HG02885 (cell line): ENCODE measurements at regions not wholly inside any gene's neighbourhood (a gene's known extent, or its start where the extent isn't known, plus 50 kb on each side); places are given as distances from the start of the nearest gene placed in this dataset.

Source experiments
- ATAC-seq: cut with Tn5 transposase; IDR thresholded peaks from one replicate; pipeline ENCODE4 v1.9.1; 2021; ENCODE audit warnings: mild to moderate bottlenecking; ENCODE audit not compliant: unreplicated experiment, poor library complexity

- no peak for ATAC-seq
Observed at GRCh38 chr17:63124536-63124935, 158.5 kb downstream of the TANC2 start.

GRCh38 chr17:63124958-63125357 lies 158.9 kb downstream of the TANC2 start:
- ATAC-seq = no peak

GRCh38 chr17:63125987-63126386 lies 160.0 kb downstream of the TANC2 start:
- no peak for ATAC-seq

GRCh38 chr17:63126607-63127006 lies 160.6 kb downstream of the TANC2 start:
- no peak for ATAC-seq

GRCh38 chr17:63132459-63132911 lies 166.4 kb downstream of the TANC2 start:
- no peak for ATAC-seq

- ATAC-seq = no peak
Observed at GRCh38 chr17:63133491-63133890, 167.5 kb downstream of the TANC2 start.

- ATAC-seq = no peak
Observed at GRCh38 chr17:63134867-63135266, 168.8 kb downstream of the TANC2 start.

- ATAC-seq = no peak
Observed at GRCh38 chr17:63136369-63137012, 170.5 kb downstream of the TANC2 start.

GRCh38 chr17:63137163-63137562 lies 171.1 kb downstream of the TANC2 start:
- no peak for ATAC-seq

GRCh38 chr17:63138713-63139112 lies 172.7 kb downstream of the TANC2 start:
- no peak for ATAC-seq

GRCh38 chr17:63139356-63139755 lies 173.3 kb downstream of the TANC2 start:
- ATAC-seq = no peak

- no peak for ATAC-seq
Observed at GRCh38 chr17:63140255-63140654, 174.2 kb downstream of the TANC2 start.

GRCh38 chr17:63142836-63143235 lies 176.8 kb downstream of the TANC2 start:
- ATAC-seq = no peak

GRCh38 chr17:63150490-63150889 lies 184.5 kb downstream of the TANC2 start:
- no peak for ATAC-seq

- ATAC-seq = no peak
Observed at GRCh38 chr17:63150994-63151464, 185.0 kb downstream of the TANC2 start.

GRCh38 chr17:63151941-63152523 lies 186.0 kb downstream of the TANC2 start:
- no peak for ATAC-seq

- ATAC-seq = no peak
Observed at GRCh38 chr17:63153488-63153887, 187.5 kb downstream of the TANC2 start.

GRCh38 chr17:63154586-63155244 lies 188.7 kb downstream of the TANC2 start:
- no peak for ATAC-seq

GRCh38 chr17:63156986-63157385 lies 191.0 kb downstream of the TANC2 start:
- ATAC-seq = no peak

- ATAC-seq = no peak
Observed at GRCh38 chr17:63162406-63163157, 196.5 kb downstream of the TANC2 start.

GRCh38 chr17:63163158-63163520 lies 197.1 kb downstream of the TANC2 start:
- no peak for ATAC-seq
